GM21529 (cell line): ENCODE measurements at regions not wholly inside any gene's neighbourhood (a gene's known extent, or its start where the extent isn't known, plus 50 kb on each side); places are given as distances from the start of the nearest gene placed in this dataset.

ENCODE experiments used
- ATAC-seq: cut with Tn5 transposase; IDR thresholded peaks from one replicate; pipeline ENCODE4 v1.9.1; 2021; ENCODE audit not compliant: unreplicated experiment

DNA sequence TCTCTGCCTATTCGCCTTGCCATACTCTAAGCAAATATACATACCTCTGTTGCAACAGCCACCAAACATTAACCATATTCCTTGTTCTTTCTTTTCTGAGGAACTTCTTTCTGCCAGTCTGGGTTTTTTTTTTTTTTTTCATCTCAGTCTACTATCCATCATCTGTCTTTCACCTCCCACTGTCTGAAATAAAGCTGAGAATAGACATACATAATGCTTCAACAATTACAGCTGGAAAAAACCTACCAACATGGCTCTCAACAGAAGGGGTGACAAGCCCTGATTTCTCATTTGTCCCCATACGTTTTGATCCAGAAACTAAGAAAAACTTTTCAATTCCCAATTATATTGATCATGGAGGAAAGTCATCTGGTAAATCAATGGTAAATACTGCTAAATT lies 728.8 kb upstream of the POU3F3 start:
- ATAC-seq, result no peak

DNA sequence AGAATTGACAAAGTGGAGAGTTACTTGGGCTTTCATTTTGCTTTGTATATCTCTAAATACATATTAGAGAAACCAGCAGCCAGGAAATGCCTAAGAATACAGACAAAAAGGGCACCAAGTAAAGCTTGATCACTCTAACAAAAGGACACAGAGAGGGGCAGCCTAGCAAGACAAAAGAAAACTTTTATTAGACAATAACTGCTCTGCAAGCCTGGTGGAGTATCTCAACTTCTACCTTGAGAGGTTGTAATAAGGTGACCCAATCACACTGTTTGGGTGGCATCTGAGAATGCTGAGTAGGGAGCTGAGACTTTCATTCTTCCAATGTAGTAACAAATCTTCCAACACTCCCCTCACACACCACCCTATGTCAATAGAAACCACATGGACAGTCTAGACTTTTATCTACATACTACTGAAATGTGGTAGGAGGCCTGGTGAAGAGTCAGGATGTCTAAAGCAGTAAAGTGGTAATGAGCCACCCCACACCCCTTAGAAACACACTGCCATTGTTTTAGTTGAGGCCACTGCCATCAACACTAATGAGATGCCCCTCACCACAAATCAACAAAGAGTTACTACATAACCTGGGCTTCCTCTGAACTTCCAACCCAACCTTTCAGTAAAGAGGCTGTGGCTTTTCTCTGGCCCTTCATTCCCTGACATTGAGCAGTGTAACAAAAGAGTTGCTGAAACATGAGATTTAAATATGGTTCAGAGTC lies 726.7 kb upstream of the POU3F3 start:
- no peak for ATAC-seq

DNA sequence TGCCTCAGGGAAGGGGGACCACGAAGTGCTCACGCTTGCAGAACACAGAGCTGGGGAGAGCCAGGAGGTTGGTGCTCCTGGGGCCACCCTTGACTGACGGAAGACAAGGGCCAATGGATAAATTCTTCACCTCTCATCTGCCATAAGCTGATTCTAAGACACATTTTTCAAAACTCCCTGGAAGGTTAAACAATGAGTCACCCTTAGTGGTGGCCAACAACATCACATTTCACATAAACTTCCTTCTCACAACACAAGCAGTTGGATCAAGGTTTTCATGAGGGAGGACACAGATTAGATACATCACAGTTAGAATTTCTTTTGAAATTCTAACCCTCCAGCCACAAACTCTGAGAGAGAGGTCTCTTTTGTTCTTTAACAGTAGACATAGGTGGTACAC lies 713.6 kb upstream of the POU3F3 start:
- ATAC-seq, result no peak

DNA sequence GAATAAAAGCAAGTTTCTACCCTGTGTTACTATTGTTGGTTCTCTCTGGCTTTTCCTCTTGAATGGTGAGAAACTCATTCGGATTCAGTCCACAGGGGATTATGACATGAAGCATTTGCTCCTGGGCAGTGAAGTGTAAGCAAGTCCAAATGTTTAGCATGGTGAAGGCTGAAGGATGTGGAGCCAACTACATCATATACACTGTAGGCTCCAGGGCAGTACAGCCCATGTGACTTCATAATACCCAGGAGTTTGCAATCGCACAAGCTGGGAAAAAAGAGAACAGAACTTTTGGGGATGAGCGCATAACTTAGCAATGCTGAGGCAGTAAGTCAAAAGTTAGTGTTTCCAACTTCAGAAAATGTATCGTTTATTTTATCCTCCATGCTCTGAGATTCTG lies 695.7 kb upstream of the POU3F3 start:
- ATAC-seq, result no peak

DNA sequence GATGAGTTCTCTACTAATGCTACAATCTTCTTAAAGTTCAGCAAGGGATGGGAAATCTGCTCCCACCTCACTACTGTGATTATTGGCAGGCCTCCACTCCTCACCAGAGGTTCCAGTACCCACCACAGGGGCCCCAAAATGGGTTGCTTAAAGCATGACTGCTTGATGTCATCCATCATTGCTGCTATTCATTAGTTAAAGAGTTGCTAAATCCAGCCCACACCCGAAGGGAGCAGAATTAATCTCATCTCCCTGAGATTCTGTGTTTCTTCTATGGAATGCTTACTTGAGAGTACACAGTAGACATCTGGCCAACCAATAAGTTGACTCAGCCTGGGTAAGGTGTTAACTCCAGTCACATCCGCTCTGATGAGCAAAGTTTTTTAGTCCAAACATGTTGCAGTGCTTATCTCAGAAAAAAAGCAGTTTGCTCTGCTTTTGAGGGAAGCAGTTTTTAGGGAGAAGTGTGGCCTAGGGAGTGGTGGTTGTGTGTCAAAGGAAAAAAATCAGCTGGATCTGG lies 690.2 kb upstream of the POU3F3 start:
- no peak for ATAC-seq

DNA sequence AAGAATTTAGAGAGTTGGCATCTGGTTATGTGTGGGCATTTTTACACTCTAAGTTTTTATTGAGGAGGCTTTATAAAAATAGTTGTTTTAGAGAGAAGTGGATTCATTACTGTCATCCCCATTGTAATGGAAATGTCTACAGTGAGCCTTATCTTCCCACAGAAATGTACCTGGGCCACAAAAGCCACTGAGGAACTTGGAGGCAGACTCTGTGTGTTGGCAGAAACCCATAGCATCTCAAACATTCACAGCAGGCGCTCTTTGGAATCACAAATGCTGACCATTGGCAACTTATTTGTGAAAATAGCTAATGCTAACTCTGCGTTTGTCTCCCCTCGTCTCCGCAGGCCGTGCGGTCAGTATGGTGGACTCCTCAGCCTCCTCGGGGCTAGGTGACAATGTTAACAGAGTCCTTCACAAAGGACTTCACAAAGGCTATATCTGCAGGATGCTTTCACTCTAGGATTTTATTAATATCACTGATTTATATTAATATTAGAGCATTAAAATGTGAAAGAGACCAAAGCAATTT lies 689.1 kb upstream of the POU3F3 start:
- no peak for ATAC-seq

DNA sequence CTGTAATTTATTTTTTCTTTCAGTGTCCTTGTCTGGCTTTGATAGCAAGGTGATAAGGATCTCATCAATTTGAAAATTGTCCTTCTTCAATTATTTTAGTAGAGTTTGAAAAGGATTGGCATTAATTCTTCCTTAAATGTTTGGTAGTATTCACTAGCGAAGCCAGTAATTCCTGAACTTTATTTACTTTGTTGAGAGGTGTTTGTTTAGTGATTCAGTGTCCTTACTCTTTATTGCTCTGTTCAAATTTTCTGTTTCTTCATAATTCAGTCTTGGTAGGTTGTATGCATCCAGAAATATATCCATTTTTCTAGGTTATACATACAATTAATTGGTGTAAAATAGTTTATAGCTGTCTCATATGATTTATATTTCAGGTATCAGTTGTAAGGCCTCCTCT lies 676.7 kb upstream of the POU3F3 start:
- no peak for ATAC-seq

DNA sequence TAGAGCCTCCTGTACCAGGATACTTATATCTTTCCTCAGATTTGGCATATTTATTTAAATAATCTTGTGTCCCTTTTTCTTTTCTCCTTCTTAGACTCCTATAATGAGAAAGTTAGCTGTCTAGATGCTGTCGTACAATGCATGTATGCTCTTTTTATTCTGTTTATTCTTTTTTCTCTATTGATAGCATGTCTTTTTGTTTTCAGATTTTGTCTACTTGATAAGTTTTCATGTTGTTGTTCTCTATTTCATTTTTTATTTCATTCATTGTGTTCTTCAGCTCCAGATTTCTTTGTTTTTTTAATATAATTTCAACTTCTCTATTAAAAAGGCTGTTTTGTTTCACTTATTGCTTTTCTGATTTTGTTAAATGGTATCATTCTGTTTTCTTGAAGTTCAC lies 674.3 kb upstream of the POU3F3 start:
- no peak for ATAC-seq

DNA sequence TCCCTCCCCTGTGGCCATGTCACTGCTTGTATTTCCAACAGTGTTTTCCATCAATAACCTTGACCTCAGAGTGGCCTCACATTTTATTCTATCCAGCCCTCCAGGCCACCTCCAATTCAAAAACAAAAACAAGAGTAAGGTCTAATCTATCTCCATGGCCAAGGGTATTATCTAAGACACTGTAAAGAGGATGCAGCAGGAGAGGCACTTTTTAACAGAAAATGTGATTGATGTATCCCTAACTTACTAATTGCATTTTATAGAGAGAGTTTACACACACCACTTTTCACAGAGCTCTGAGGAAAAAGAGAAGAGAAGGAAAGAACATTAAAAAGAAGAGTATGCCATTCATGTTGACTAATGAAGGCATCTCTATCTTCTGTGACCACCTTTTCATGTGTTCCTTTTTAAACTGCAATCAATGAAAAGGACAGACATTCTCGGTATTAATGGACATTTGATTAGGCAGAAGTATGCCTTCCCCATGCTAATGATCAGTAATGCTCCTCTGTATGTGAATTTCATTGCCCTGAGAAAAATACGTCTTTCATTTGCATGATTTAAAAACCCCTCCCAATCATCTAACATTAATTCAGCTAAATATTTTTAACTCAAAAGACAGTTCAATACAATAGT lies 653.3 kb upstream of the POU3F3 start:
- no peak for ATAC-seq

DNA sequence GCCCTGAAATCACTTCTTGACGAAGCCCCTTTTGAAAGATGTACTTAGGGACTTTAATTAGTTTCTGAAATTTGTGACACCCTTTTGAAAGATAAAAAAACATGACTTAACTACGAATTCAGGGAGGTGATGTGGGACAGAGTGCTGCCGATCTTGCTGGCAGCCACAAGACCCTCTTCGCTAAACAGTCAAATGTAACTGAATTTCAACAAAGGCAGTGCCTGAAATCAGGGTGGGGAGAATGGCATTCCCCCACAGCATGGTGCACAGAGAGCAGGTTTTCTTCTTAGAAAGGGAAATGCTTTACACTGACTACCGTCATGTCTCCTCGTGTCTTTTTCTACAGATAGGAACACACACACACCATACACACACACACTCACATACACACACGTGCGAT lies 640.2 kb upstream of the POU3F3 start:
- ATAC-seq, result no peak

DNA sequence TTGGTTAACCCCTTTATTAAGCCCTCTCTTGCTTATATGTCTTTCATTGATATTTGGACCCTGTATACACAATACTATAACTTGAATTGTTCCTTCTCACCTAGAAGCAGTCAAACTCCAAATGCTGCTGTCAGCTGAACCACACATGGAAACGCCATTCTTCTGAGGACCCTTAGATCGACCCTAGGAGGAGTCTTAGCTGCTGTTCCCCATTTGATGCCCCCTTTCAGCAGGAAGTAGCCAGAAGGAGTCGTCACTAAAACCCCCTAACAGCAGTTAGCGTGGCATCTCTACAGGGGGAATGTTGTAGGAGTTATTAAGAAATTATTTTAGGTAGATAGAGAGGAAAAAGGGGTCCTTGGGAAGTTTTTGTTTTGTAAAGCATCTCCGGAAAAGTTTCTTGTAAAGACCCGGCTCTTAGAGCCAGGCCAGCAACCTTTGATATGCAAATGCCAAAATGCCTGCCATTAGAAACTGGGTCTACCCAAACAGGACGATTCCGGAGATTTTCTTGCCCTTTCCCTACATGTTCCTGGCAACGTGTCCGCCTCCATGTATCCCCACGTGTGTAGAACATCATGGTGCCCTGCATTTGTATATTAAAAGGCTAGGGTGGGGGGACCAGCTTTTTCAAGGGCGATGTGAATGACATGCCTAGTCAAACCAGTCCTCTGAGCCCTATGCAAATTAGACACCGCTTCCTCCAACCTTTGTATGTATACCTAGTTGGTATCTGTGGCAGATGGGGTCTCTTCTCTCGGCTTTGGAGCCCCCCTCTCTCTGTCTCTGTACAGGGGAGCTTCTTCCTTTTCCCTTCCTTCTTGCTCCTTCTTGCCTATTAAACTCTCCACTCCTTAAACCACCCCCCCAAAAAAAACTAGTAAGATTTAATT lies 638.4 kb upstream of the POU3F3 start:
- ATAC-seq, result no peak

DNA sequence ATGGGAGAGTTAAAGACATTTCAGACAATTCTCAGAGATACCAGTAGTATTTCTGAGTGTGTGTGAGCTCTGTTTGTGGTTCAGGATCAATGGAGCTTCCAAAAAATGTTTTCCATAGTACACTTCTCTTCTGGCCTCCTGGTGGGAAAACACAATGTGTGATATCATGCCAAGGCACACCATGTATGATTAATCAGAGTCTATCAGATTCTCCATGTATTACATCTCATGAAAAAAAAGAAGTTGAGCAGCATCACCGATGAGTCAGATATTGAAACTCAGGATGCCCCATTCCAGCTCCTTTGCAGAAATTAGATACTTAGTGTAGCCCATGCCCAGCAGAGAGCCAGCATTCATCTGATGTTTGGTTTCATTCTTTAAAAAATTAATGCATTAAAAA lies 620.3 kb upstream of the POU3F3 start:
- ATAC-seq, result no peak

DNA sequence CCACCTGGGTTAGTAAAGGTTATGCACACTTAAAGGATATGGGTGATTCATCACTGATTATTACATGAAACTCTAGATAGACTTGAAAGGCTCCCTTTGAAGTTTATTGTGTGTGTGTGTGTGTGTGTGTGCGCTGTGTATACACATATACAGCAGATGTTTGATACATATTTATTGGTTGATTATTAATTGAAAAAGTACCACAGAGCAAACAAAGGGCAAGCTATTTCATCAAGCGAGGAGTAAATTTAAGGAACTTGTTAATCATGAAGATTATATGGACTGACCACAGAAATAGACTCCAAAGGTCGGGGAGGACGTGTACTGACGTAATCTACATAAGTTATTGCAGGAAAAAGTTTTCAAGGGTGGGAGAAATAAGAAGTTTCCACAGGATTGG lies 617.4 kb upstream of the POU3F3 start:
- no peak for ATAC-seq

DNA sequence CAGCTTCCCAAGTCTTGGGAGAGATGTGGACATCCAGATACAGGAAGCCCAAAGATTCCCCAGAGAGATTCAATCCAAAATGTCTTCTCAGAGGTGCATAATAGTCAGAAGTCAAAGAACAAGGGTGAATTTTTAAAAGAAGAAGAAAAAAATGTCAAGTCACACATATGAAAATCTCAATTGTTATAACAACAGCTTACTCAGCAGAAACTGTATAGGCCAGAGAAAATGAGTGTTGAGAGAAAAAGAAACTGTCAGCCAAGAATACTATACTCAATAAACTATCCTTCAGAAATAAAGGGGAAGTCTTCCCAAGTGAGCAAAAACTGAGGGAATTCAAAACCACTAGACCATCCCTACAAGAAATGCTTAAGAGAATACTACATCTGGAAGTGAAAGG lies 612.9 kb upstream of the POU3F3 start:
- ATAC-seq, result no peak

DNA sequence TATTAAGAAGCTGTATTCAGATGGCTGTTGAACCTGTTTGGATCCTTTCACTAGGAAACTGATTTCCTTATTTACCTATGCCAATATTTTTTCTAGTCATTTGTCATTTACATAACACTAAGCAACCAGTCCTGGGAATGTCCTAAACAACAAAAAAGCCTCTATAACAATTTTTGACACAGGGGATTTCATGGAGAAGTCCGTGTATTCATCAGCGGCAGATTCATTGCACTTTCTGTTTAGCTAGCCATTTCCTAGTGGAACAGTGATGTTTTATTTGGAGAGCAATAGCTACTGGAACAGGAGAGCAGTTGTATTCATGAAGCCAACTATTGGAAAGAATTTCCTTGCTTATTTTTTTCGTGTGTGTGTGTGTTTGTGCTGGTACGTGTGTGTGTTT lies 604.3 kb upstream of the POU3F3 start:
- ATAC-seq, result no peak

DNA sequence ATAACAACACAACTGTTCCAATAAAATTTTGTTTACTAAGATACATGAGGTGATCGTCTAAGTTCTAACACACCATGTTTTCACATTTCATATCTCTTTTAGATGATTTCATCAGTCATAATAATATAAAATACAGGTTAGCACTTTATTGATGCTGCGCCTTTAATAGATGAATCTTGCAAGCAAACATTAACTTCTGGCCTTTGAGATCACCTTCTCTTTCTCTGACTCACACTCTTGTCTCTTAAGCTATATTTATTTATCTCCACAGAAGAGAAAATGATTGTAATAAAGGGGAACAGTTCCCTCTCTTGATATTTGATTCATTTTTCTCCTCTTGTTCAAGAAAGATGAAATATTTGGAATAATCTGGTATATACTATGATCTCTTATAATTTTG lies 603.3 kb upstream of the POU3F3 start:
- ATAC-seq, result no peak

DNA sequence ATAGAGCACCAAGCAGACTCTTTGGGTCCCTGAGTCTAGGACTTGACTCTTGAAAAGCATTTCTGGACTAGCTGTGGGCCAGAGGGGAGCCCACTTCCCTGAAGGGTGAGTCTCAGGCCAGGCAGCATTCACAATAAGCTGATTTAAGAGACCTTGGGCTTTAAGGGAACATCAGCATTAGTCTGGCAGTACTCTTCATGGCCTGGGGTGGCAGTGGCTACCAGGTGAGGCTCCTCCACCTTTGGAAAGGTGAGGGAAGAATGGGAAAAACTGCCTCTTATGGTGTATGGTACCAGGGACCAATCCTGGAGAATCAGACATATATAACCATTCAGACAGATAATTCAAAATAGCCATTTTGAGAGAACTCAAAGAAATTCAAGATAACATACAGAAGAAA lies 599.9 kb upstream of the POU3F3 start:
- no peak for ATAC-seq

DNA sequence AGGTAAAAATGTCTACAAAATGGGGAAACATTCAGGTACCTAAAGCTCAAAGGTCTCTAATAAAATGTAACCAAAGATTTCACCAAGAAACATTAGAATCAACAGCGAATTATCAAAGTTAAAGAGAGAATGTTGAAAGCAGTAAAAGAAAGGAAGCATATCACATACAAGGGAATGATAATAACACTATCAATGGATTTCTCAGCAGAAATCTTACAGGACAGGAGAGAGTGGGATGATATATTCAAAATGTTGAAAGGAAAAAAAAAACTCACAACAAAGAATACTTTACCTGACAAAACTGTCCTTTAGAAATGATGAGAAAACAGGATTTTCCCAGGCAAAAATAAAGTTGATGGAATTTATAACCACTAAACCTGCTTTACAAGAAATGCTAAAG lies 591.2 kb upstream of the POU3F3 start:
- ATAC-seq, result no peak

DNA sequence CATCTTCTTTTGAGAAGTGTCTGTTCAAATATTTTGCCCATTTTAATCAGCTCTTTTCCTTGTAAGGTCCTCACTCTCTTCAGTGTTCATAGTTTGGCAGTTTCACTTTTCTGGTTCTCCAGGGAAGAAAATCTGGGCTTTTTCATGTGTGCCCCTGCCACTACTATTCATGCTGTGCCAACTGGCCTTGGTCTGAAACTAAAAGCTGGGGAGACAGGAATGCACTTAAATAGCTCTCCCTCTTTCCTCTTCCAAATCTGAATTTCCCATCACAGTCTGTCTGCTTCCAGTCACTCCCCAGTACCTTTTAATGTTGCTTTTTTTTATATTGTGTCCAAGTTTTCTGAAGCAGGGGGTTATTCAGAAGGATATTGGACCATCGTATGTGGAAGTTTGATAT lies 574.3 kb upstream of the POU3F3 start:
- ATAC-seq, result no peak

DNA sequence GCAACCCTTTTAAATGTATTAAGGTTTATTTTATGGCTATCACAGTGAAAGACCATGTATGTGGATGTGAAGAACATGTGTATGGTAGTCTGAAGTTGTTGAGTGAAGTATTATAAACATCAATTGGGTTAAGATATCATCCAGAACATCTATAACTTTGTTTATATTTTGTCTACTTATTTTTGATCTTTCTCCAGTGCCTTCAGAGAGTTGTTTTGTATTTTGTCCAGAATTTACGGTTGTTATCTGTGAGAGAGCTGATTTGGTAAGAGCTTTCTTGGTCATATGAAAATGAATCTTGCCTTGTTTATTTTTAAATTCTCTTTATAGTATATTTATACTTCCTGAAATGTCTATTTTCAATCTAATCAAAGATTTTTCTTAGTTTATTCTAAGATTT lies 573.7 kb upstream of the POU3F3 start:
- no peak for ATAC-seq

DNA sequence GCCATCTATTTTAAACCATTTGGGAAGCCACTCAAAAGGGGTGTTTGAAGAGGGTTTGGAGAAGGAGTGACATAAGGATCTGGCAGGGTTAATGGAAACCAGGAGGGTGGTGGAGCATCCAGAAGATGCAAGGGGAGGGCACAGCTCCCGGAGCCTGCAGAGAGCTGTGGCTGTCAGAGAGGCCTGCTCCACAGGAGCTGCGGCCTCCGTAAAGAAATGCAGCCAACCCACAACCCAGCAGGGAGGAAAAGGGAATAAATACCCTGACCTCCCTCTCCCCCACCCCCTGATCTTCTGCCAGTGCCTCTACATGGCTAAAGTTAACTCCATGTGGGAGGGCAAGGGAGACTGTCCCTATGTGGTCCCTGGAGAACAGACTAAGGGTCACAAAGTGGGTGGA lies 567.1 kb upstream of the POU3F3 start:
- no peak for ATAC-seq
